ENCODE measurements at regions not wholly inside any gene's neighbourhood (a gene's known extent, or its start where the extent isn't known, plus 50 kb on each side); places are given as distances from the start of the nearest gene placed in this dataset.

DNA sequence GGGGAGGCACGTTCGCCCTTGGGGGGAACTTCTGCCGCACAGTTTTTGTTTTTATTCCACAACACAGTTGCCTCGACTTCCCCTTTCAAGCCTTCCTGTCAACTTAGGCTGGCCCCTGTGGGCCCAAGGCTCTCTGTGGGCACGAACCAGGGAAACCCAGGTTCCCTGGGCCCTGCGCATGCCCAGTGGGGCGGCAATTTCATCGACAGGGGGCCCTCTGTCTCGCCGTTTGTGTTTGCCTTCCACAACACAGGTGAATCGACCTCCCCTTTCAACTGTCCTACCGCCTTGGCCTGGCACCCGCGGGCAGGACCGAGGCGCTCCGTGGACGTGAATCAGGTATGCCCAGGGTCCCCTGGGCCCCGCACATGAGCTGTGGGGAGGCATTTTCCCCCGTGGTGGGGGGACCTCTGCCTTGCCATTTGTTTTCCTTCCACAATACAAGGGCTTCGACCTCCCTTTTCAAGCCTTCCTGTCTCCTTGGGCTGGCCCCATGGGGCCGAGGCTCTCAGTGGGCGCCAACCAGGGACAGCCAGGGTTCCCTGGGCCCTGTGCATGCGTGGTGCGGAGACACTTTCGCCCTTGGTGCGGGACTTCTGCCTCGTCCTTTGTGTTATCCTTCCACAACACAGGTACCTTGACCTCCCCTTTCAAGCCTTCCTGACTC lies 354.0 kb downstream of the ALG10 start:
- Histone ChIP-seq H3K27ac (ENCODE audit: low read length) (no peak overlapping the region), H3K4me1 (ENCODE audit: control insufficient read depth, insufficient read depth, low read length) (no peaks in the 10 kb centered on the region), H3K27me3 (ENCODE audit: control insufficient read depth, insufficient read depth, low read length) (no peaks in the 10 kb centered on the region), H3K36me3 (ENCODE audit: control insufficient read depth, insufficient read depth, low read length) (no peaks in the 10 kb centered on the region), H3K9me3 (ENCODE audit: control insufficient read depth, insufficient read depth, low read length) (peaks cover 88% of the 10 kb centered on the region), H3K4me3 (ENCODE audit: low read length) (no peak overlapping the region)
- ATAC-seq (no peak), DNase-seq (no peak)
- Mint-ChIP-seq H3K4me3 (no peak overlapping the region), H3K36me3 (no peaks in the 10 kb centered on the region), H3K9me3 (peaks cover 0 to 8% of the 10 kb centered on the region in 2 donors), H3K27me3 (ENCODE audit: low read depth in 2 of 2) (no peaks in the 10 kb centered on the region), H3K27ac (no peak overlapping the region), H3K4me1 (no peaks in the 10 kb centered on the region)
- TF ChIP-seq CTCF (IDR thresholded peaks at IDR 0.05): no peak
- 73% methylated on average over 28 of the region's 28 CpGs for WGBS (ENCODE audit: insufficient coverage)
- intact Hi-C loops (cut with micrococcal nuclease): no loop called here

GRCh38 chr12:34377243-34378035 lies 355.1 kb downstream of the ALG10 start:
- peaks cover 0 to 11% of the 10 kb centered on the region in 2 donors for H3K9me3 Mint-ChIP-seq
- 77% methylated on average over 34 of the region's 35 CpGs for WGBS (ENCODE audit: insufficient coverage)
- ATAC-seq (no peak), DNase-seq (no peak)
- Histone ChIP-seq H3K27ac (ENCODE audit: low read length) (no peak overlapping the region), H3K4me3 (ENCODE audit: low read length) (no peak overlapping the region), H3K4me1 (ENCODE audit: control insufficient read depth, insufficient read depth, low read length) (no peaks in the 10 kb centered on the region), H3K27me3 (ENCODE audit: control insufficient read depth, insufficient read depth, low read length) (no peaks in the 10 kb centered on the region), H3K9me3 (ENCODE audit: control insufficient read depth, insufficient read depth, low read length) (peaks cover 84% of the 10 kb centered on the region), H3K36me3 (ENCODE audit: control insufficient read depth, insufficient read depth, low read length) (no peaks in the 10 kb centered on the region)
- H3K4me1 Mint-ChIP-seq: no peaks in the 10 kb centered on the region
- no peaks in the 10 kb centered on the region for H3K27me3 Mint-ChIP-seq (ENCODE audit: low read depth in 2 of 2)
- H3K4me3 Mint-ChIP-seq: no peak overlapping the region
- intact Hi-C loops (cut with micrococcal nuclease): no loop called here
- H3K27ac Mint-ChIP-seq: no peak overlapping the region
- no peak for TF ChIP-seq CTCF (IDR thresholded peaks at IDR 0.05)
- H3K36me3 Mint-ChIP-seq: no peaks in the 10 kb centered on the region

- Mint-ChIP-seq H3K36me3 (no peaks in the 10 kb centered on the region), H3K4me1 (no peaks in the 10 kb centered on the region), H3K27ac (no peak overlapping the region), H3K9me3 (peaks cover 0 to 9% of the 10 kb centered on the region in 2 donors), H3K4me3 (no peak overlapping the region), H3K27me3 (ENCODE audit: low read depth in 2 of 2) (no peaks in the 10 kb centered on the region)
- Histone ChIP-seq H3K4me1 (ENCODE audit: control insufficient read depth, insufficient read depth, low read length) (no peaks in the 10 kb centered on the region), H3K27me3 (ENCODE audit: control insufficient read depth, insufficient read depth, low read length) (no peaks in the 10 kb centered on the region), H3K4me3 (ENCODE audit: low read length) (no peak overlapping the region), H3K36me3 (ENCODE audit: control insufficient read depth, insufficient read depth, low read length) (no peaks in the 10 kb centered on the region), H3K27ac (ENCODE audit: low read length) (no peak overlapping the region), H3K9me3 (ENCODE audit: control insufficient read depth, insufficient read depth, low read length) (peaks cover 89% of the 10 kb centered on the region)
- no peak for DNase-seq
- TF ChIP-seq CTCF (IDR thresholded peaks at IDR 0.05): no peak
- intact Hi-C loops (cut with micrococcal nuclease): no loop called here
- ATAC-seq: no peak
- 64% methylated on average over 16 of the region's 16 CpGs for WGBS (ENCODE audit: insufficient coverage)
Observed at GRCh38 chr12:34379142-34379541, 356.8 kb downstream of the ALG10 start.
